Transverse colon (tissue), 4 donors: ENCODE measurements at regions not wholly inside any gene's neighbourhood (a gene's known extent, or its start where the extent isn't known, plus 50 kb on each side); places are given as distances from the start of the nearest gene placed in this dataset.

Experiments used
- DNase-seq: peaks from one replicate; pipeline ENCODE4 v3.0.0-alpha.2; 2019
- H3K27ac ChIP-seq, 4 donors: fragments of 200-600 bp; sonication (generic); 2 replicates each; pipeline ENCODE4 v1.5.1; 2016 to 2018; ENCODE audit warnings: inconsistent platforms in 4 of 4
- H3K27me3 ChIP-seq: fragments of 200-600 bp; sonication (generic); 2 replicates; pipeline ENCODE4 v1.5.1; 2017; ENCODE audit warnings: inconsistent platforms
- H3K36me3 ChIP-seq, 4 donors: fragments of 200-600 bp; sonication (generic); 2 replicates each; pipeline ENCODE4 v1.5.1; 2017 to 2019; ENCODE audit warnings: inconsistent platforms in 4 of 4
- H3K4me1 ChIP-seq, 4 donors: fragments of 200-600 bp; sonication (generic); 2 replicates each; pipeline ENCODE4 v1.5.1; 2017 to 2020; ENCODE audit warnings: inconsistent platforms in 4 of 4
- H3K4me3 ChIP-seq, 4 donors: fragments of 200-600 bp; sonication (generic); 1 replicate in 1 of 4; 2 replicates in 3 of 4; pipeline versions ENCODE4 v1.5.1 to v1.6.1; 2017 to 2019; ENCODE audit warnings: inconsistent platforms in 4 of 4
- H3K9me3 ChIP-seq, 2 donors: fragments of 200-600 bp; sonication (generic); 2 replicates each; pipeline ENCODE4 v1.5.1; 2017 to 2019; ENCODE audit warnings: inconsistent platforms in 2 of 2
- EP300 ChIP-seq: sonication (generic); formaldehyde crosslinking; IDR thresholded peaks from one replicate; pipeline ENCODE4 v1.6.1; 2017; ENCODE audit warnings: antibody characterized with exemption, low read depth
- POLR2A ChIP-seq: fragments of 450-650 bp; IDR thresholded peaks from one replicate; pipeline ENCODE4 v1.6.1; 2016; ENCODE audit warnings: antibody characterized with exemption, mild to moderate bottlenecking, moderate library complexity
- POLR2AphosphoS5 ChIP-seq, 3 donors: sonication (generic); formaldehyde crosslinking; IDR thresholded peaks; one replicate each; pipeline ENCODE4 v1.6.1; 2016; ENCODE audit warnings: antibody characterized with exemption in 3 of 3
- WGBS, 2 donors: methylation state at CpG; one replicate each; pipeline ENCODE4 v1.1.5; 2018; ENCODE audit warnings: low coverage in 1 of 2; 5-methylcytosine and 5-hydroxymethylcytosine counted together
- in situ Hi-C, 4 donors: fragments of 200-750 bp; cut with MboI; loops; one replicate each; pipeline versions ENCODE4 v1.15.0 to v1.15.1; 2017; ENCODE audit warnings: low sequenced_read_pairs in 3 of 4, low pct_ligation_motif_present in 1 of 4, low pct_unique_long_range_greater_than_20kb in 1 of 4
- intact Hi-C: fragments of 100-400 bp; cut with DNase I; formaldehyde crosslinking; loops from one replicate; pipeline ENCODE4 v1.15.1; 2023; ENCODE audit warnings: low total_unique reads
- TF ChIP-seq, protein P1 (sequence below), 5 experiments: fragments of 200-600 bp in 3 of 5; fragments of 450-650 bp in 2 of 5; sonication (generic) in 3 of 5; IDR thresholded peaks; 1 replicate in 2 of 5; 2 replicates in 3 of 5; pipeline ENCODE4 v1.5.1; 2016 to 2017; ENCODE audit warnings: antibody characterized with exemption in 5 of 5, inconsistent platforms in 3 of 5, mild to moderate bottlenecking in 2 of 5, moderate library complexity in 1 of 5

DNA sequence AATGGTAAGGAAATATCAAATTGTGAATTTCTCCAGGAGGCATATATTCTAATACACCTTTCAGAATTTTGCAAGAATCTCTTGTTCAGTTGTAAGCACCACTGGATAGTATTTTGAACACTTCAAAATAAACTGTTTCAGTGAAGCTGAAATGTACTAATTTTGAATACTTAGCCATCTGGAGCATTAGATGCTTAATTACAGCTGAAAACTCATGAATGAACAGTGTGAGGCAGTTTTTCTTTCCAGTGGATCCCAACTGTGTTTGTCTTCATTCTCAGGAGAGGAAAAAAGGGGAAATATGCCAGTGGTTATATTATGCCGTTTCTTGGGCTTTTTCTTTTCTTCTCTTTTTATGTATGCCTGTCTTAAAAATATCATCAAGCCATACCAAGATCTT is 306.0 kb upstream of the SEMA6A start:
- no peaks in the 10 kb centered on the region for H3K27me3 ChIP-seq
- H3K4me3 ChIP-seq: no peak overlapping the region
- in situ Hi-C loops: no loop called here
- no peak for TF ChIP-seq POLR2A
- no peak for TF ChIP-seq EP300
- TF ChIP-seq, protein P1, sequence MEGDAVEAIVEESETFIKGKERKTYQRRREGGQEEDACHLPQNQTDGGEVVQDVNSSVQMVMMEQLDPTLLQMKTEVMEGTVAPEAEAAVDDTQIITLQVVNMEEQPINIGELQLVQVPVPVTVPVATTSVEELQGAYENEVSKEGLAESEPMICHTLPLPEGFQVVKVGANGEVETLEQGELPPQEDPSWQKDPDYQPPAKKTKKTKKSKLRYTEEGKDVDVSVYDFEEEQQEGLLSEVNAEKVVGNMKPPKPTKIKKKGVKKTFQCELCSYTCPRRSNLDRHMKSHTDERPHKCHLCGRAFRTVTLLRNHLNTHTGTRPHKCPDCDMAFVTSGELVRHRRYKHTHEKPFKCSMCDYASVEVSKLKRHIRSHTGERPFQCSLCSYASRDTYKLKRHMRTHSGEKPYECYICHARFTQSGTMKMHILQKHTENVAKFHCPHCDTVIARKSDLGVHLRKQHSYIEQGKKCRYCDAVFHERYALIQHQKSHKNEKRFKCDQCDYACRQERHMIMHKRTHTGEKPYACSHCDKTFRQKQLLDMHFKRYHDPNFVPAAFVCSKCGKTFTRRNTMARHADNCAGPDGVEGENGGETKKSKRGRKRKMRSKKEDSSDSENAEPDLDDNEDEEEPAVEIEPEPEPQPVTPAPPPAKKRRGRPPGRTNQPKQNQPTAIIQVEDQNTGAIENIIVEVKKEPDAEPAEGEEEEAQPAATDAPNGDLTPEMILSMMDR (IDR thresholded peaks at IDR 0.05): no peak
- no peak for TF ChIP-seq POLR2AphosphoS5 (IDR thresholded peaks at IDR 0.05)
- intact Hi-C loops: no loop called here
- no peak for DNase-seq
- 76 to 93% methylated on average over 1 of the region's 1 CpG for WGBS, 2 donors
- no peaks in the 10 kb centered on the region for H3K4me1 ChIP-seq
- H3K27ac ChIP-seq: no peak overlapping the region
- H3K36me3 ChIP-seq: no peaks in the 10 kb centered on the region
- no peaks in the 10 kb centered on the region for H3K9me3 ChIP-seq

DNA sequence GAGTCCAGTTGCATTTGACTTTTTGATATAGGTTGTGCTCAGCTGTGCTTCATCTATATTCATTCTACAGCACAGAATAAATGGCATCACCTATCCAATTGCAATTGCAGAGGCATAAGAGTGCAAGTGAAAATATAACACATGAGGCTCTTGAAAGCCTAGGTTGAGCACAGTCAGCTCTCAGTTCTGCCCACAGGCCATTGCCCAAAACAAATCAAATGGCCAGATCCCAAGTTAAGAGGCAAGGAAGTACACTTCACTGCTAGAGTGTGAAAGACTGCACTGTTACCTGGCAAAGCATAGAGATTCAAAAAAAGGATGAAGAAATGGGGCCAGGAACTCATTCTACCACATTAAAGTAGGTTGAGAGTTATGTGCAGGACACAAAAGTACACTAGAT is 305.5 kb upstream of the SEMA6A start:
- intact Hi-C loops: no loop called here
- Histone ChIP-seq H3K27me3 (no peaks in the 10 kb centered on the region), H3K36me3 (no peaks in the 10 kb centered on the region), H3K9me3 (no peaks in the 10 kb centered on the region), H3K4me1 (no peaks in the 10 kb centered on the region), H3K27ac (no peak overlapping the region), H3K4me3 (no peak overlapping the region)
- TF ChIP-seq EP300 (no peak), POLR2A (no peak), POLR2AphosphoS5 (IDR thresholded peaks at IDR 0.05) (no peak)
- TF ChIP-seq, protein P1 (IDR thresholded peaks at IDR 0.05): no peak
- in situ Hi-C loops: no loop called here
- no peak for DNase-seq

DNA sequence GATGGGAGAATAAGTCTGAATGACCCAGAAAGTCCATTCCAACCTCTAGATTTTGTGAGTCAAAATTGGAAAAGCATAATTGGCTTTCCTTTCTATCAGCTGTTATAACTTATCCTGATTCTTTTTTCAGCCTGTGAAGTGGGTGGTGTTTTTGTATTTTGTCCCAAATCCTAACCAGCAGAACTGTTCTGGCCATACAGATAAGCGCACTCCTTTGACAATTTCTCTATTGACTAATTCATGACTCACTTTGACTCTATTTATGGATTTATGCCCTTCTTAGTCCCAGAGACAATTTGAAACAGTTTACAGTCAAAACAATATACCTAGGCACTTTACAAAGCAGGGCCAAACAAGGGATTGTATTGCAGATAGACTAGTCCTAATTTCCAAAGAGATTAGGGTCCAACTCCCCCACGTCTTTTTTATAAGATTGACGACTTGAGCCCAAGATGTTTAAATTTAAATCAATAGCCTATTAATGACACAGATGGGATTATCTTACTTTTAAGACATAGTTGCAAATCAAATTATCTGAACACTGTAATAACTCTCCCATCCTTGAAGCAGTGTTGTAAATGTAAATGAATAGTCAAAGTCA is 301.7 kb upstream of the SEMA6A start:
- DNase-seq: no peak
- Histone ChIP-seq H3K27me3 (no peaks in the 10 kb centered on the region), H3K4me1 (no peaks in the 10 kb centered on the region), H3K4me3 (no peak overlapping the region), H3K36me3 (no peaks in the 10 kb centered on the region), H3K27ac (no peak overlapping the region), H3K9me3 (no peaks in the 10 kb centered on the region)
- intact Hi-C loops: no loop called here
- TF ChIP-seq POLR2A (no peak), EP300 (no peak), POLR2AphosphoS5 (IDR thresholded peaks at IDR 0.05) (no peak)
- TF ChIP-seq, protein P1 (IDR thresholded peaks at IDR 0.05): no peak
- in situ Hi-C loops: no loop called here
- WGBS, 2 donors: 68 to 84% methylated on average over 3 of the region's 3 CpGs

- TF ChIP-seq, protein P1 (IDR thresholded peaks at IDR 0.05): no peak
- TF ChIP-seq POLR2A: no peak
- no peak for TF ChIP-seq EP300
- no peak for TF ChIP-seq POLR2AphosphoS5 (IDR thresholded peaks at IDR 0.05)
- Histone ChIP-seq H3K36me3 (no peaks in the 10 kb centered on the region), H3K9me3 (no peaks in the 10 kb centered on the region), H3K4me3 (no peak overlapping the region), H3K27ac (no peak overlapping the region), H3K4me1 (no peaks in the 10 kb centered on the region), H3K27me3 (no peaks in the 10 kb centered on the region)
- 17 to 42% methylated on average over 1 of the region's 1 CpG for WGBS, 2 donors
- in situ Hi-C loops: no loop called here
- DNase-seq: no peak
- intact Hi-C loops: no loop called here
Observed at GRCh38 chr5:116872986-116873385, 298.4 kb upstream of the SEMA6A start.
